Kidney glomerular epithelial cell (primary cell): ENCODE measurements at regions not wholly inside any gene's neighbourhood (a gene's known extent, or its start where the extent isn't known, plus 50 kb on each side); places are given as distances from the start of the nearest gene placed in this dataset.
A peak's percentile ranks its signal among the peaks of the same experiment; 100 is the strongest.
"Not testable (repeated sequence)": the region's sequence is repeated elsewhere in the genome, so short reads cannot be mapped to it uniquely, and the experiment has no call there.

Source experiments
- DNase-seq: peaks from one replicate; lab custom pipeline; 2025; lab: John Stamatoyannopoulos, UW

GRCh38 chr5:167049043-167049663 lies 1242.3 kb upstream of the WWC1 start:
- DNase-seq, result peak; percentile 51

DNA sequence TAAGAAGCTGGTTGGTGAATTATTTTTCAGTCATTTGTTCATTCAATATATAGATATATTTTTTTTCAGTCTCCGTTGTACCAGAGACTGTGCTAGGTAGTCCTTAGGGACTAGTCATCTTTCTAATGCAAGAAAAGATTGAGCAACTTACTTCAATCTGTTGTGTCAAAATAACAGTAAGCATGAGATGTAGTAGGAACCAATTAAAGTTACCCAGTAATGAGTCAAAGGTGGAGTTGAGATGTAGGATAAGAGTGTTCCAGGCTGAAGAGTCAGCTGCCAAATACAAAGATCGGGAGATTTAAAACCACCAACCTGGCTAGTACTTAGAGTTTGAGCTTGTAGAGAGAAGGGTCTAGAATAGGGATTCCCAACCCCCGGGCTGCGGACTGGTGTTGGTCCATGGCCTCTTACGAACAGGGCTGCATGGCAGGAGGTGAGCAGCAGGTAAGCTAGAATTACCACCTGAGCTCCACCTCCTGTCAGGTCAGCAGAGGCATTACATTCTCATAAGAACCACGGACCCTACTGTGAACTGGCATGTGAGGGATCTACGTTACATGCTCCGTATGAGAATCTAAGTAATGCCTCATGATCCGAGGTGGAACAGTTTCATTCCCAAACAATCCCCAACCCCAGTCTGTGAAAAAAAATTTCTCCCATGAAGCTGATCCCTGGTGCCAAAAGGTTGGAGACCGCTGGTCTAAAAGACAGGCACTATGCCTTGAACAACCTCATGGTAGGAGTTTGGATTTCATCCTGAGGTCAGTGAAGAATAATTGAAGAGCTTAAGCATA lies 1241.5 kb upstream of the WWC1 start:
- no peak for DNase-seq

DNA sequence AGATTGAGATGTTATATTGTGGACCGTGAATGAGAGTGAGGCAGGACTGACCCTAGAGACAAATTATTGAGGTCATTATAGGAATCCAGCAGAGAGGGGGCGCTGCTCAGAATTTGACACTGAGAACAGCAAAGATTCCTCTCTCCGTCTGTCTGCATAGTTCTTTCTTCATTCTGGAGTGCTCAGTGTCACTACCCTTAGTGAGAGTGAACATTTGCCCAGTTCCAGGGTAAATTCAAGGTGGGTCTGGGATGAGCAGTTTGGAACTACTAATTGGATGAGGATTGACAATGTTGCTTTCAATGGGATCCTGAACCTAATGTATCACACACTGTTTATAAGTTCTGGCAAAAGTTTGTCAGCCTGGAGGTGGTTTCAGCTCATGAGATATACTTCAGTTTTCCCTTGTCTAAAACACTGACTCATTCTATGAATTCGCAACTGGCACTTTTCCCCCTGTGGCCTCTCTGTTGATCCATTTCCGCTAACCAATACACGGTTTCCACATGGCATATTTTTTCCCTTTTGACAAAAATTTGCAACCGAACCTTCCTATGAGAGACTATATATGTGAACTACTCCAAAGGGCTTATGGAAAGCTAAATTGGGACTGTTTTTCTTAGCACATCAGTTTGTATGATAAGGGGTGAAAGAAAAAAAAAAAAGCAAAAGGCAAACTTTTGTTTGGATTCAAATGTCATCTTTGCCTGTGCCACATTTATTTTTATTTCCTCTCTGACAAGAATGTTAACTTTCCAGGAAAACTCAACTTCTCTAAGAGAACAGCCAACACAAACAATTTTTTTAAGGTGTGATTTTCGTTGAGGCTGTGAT lies 1240.7 kb upstream of the WWC1 start:
- no peak for DNase-seq

DNA sequence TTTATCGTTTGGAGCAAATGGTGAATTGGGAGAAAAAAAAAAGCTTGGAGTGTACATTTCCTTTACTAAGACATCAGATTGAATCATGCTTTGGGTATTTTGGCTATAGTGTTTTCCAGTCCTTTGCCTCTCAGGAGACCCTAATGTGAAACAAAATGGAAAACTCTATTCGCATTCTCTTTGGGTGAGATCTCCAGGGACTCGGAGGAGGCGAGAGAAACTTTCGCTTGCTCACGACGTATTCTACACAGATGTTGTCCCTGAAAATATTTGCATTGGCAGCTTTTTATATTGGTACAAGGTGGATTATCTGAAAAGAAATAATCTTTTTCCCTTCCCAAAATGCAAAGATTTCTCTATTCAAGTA lies 1240.1 kb upstream of the WWC1 start:
- no peak for DNase-seq

- no peak for DNase-seq
Measured at GRCh38 chr5:167052791-167053190, 1238.7 kb upstream of the WWC1 start.

DNA sequence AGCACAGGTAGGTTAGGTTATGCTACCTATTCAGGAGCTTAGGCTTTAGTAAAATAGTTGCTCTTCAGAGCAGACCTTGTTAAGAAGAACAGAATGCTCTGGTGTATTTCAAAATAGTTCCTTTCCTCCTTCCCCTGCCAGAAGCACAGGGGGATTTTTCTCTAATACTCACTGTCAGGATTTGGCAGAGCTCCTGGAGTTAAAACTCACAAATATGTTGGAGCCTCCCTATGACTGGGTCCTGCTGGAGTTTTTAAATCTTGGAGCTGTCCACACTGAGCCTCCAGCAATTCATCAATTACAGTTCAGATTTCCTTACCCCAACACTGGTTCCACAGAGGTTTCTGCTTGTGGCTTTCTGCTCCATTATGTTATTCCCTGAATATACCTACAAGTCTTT lies 1233.8 kb upstream of the WWC1 start:
- no peak for DNase-seq

GRCh38 chr5:167061695-167062094 lies 1229.8 kb upstream of the WWC1 start:
- DNase-seq, result no peak

DNA sequence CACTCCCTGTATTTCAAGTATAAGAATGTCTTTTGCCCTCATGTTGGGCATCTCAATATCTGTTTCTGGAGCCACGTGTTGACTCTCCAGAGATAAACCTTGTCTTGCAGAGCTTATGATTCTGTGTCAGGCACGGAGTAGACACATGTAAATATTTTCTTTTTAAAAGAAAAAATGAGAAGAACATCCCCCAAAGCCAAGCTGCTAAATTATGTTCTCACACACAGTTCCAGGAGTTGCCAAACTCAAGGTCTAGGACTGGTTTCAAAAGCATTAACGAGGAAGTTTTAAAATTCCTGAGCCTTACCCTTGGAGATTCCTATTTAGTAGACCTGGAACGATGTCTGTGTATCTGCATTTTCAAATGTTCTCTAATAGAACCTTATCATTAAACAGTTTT lies 1228.3 kb upstream of the WWC1 start:
- DNase-seq, result no peak

- DNase-seq, result no peak
Measured at GRCh38 chr5:167063788-167064187, 1227.7 kb upstream of the WWC1 start.

DNA sequence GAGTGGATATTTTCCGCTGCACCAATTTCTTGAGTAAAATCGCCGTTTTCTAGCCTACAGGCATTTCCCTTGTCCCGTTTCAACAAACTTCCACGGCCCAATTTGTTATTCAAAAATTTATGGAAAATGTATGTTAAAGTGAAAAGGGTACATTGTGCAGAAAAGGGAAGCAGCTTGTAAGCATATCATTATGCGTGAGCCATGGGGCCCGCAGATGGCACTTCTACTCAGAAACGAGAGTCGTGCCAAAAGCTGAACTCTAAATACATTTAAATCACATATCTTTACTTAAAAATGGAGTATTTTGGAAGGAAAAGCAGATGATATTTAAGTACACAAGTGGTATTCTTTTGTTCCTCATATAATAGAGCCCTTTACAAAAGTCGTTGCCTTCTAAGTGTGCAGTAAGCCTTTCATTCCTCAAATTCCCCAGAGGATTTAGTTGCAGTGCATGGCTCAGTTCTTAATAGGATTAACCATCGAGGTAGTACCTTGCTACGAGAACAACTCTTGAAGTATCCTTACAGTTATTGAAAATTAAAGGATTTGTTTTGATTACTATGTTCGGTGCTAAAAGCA lies 1227.2 kb upstream of the WWC1 start:
- no peak for DNase-seq

GRCh38 chr5:167065794-167066193 lies 1225.7 kb upstream of the WWC1 start:
- no peak for DNase-seq

- no peak for DNase-seq
Measured at GRCh38 chr5:167071981-167072610, 1219.3 kb upstream of the WWC1 start.

- no peak for DNase-seq
Measured at GRCh38 chr5:167081561-167081960, 1209.9 kb upstream of the WWC1 start.

DNA sequence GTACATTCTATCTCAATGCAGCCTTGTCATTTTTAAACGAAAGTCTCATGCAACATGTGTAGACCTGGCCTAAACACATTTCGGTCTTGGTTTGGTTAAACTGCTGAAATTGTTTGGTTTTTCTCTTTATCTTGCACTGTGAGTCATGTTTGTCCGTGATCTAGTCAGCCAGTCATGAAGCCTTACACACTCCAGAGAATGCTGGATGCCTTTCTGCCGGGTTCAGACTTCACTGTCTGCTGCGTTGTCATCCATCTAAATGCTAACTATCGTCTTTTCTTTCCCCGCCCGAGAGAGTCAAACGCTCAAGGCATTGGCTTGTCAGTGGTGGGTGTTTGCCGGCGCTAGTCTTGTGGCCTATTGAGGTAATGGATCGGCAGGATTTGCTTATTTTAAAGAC lies 1194.6 kb upstream of the WWC1 start:
- DNase-seq, result no peak

DNA sequence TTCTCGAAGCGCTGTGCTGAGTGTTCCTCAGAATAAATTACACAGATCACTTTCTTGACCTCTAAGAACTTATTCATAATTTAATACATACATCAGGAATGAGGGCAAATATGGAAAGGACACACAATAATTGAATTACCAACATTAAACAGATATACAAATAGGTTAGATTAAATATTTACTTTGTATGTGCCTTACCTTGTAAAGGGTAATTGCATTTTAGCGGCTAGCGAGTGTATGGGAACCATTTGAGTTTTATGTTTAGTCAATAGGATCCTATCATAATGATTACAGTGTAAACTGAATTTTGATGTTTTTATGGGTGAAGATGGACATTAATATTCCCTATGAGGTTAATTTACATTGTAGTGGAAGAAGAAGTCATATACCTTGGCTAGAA lies 1187.1 kb upstream of the WWC1 start:
- no peak for DNase-seq

- no peak for DNase-seq
Measured at GRCh38 chr5:167105941-167106340, 1185.5 kb upstream of the WWC1 start.

GRCh38 chr5:167107684-167108083 lies 1183.8 kb upstream of the WWC1 start:
- no peak for DNase-seq

DNA sequence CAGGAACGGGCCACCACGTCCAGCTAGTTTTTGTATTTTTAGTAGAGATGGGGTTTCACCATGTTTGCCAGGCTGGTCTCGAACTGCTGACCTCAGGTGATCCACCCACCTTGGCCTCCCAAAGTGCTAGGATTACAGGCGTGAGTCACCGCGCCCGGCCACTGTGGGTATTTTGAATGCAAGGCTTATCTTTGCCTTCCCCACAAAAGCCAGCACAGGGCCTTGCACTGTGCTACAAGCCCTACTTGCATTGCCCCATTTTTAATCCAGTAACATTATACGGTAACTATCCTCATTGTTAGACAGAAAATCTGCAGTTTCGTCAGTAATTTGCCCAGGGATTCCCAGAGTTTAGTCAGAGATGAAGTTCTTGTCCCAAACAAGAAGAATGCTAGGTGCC lies 1183.2 kb upstream of the WWC1 start:
- not testable (repeated sequence) for DNase-seq

DNA sequence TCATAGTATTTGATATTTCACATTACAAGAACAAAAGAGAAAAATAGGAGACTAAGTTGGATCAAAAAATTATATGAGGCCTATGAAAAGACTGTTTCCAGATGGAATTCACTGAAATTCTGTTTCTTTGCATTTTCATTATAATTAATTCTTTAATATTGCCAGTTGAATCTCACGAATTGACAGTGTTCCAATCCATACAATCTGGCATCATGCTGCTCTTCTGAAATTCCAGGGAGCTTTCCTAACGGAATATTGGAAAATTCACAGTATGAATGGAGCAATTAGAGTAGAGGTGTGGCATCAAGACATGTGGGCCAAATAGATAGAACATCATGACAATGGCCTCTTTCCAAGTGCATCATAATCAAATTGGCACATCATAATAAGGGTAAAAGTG lies 1178.9 kb upstream of the WWC1 start:
- DNase-seq, result no peak

DNA sequence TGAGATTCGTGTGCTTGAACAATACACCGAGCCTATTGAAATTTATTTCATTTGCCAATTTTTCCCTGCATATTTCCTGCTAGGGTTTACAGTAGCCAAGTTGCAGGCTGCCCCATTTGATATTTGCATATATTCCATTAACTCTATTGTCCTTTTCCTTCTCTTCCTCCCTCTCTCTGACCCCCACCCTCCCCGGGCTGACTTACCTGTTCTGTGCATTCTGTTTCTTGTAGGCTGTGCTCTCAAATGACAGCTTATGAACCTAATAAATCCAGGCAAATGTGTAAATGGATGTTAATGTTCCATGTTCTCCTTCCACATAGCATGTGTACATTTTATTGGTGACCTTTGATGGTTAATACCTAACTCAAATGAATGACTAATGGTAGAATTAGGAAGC lies 1169.2 kb upstream of the WWC1 start:
- no peak for DNase-seq

- DNase-seq, result no peak
Measured at GRCh38 chr5:167123126-167123525, 1168.3 kb upstream of the WWC1 start.

DNA sequence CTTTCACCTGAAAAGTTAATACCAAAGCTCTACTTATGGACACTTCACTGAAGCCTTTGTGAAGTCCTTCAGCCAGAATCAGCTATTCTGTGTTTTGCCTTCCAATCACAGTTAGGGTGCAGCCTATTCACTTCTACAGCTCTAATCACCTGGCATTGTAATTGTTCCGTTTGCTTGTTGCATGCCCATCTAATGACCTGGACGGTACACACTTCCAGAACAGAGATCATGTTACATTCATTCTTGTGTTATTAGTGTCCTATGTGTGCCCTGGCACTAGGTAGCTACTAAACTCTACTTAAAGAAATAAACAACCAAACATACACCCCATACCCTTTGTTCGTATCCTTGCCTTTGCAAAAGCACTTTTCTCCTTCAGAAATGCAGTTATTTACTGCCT lies 1162.9 kb upstream of the WWC1 start:
- no peak for DNase-seq
